Right ventricle myocardium superior (tissue), 1 donor: ENCODE measurements at regions not wholly inside any gene's neighbourhood (a gene's known extent, or its start where the extent isn't known, plus 50 kb on each side); places are given as distances from the start of the nearest gene placed in this dataset.
"Not testable (repeated sequence)": the region's sequence is repeated elsewhere in the genome, so short reads cannot be mapped to it uniquely, and the experiment has no call there.

Source experiments
- ATAC-seq: fragments of 200-7000 bp; cut with Tn5 transposase; one replicate; pipeline ENCODE4 v1.9.1; 2020; ENCODE audit warnings: mild to moderate bottlenecking; ENCODE audit not compliant: poor library complexity
- DNase-seq: peaks from one replicate; pipeline ENCODE4 v3.0.0-alpha.2; 2020
- intact Hi-C: fragments of 100-400 bp; cut with DNase I; formaldehyde crosslinking; loops from one replicate; pipeline ENCODE4 v1.11.2; 2022
- donor health status: DM: no; HTN: yes; CAD: no; lungs with severe emphysema.

DNA sequence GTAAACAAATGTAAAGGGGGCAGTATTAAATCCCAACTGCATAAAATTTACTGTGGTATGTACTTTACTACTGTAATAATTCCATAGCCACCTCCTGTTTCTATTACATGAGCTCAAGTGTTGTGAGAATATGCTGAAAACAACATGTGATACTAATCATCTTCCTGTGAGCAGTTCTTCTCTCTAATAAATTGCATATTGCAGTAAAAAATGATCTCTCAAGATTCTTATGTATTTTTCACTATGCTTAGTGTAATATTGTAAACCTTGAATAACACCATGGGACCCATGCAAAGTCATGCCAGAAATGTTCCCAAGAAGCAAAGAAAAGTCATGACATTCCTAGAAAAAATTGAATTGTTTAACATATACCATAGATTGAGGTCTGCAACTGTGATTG, 133.0 kb upstream of the ATXN1 start:
- no peak for DNase-seq
- no peak for ATAC-seq
- intact Hi-C loops: no loop called here

DNA sequence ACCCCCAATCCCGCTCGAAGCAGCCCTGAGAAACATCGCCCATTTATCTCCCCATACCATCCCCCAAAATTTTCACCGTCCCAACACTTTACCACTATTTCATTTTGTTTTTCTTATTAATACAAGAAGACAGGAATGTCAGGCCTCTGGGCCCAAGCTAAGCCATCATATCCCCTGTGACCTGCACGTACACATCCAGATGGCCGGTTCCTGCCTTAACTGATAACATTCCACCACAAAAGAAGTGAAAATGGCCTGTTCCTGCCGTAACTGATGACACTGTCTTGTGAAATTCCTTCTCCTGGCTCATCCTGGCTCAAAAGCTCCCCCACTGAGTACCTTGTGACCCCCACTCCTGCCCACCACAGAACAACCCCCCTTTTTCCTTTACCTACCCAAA, 129.8 kb upstream of the ATXN1 start:
- ATAC-seq, DNase-seq, intact Hi-C loops: not testable (repeated sequence)

DNA sequence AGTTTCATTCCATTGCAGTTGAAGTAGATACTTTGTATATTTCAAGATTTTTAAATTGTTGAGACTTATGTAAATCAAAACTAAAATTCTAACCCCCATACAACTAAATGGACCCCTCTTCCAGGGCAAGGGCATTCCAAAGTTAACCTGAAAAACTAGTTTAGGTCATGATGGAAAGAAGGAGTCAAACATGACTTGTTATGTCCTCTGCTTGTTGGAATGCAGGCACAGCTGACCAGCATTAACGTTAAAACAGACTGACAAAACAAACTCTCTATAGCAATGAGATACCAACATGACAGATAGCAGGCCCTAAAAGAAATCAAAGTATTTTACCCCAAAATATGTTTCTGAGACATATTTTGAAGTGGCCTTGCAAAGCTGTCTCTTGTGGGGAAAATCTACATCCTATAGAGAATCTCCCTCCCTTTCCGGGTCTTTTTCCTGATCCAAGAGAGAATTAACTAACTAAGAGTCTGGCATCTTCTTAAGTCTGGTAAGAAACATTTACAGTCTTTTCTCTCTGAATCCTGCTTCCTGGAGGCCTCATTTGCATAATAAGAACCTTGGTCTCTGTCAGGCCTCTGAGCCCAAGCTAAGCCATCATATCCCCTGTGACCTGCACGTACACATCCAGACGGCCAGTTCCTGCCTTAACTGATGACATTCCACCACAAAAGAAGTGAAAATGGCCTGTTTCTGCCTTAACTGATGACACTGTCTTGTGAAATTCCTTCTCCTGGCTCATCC, 124.3 kb upstream of the ATXN1 start:
- intact Hi-C loops: no loop called here
- no peak for ATAC-seq

DNA sequence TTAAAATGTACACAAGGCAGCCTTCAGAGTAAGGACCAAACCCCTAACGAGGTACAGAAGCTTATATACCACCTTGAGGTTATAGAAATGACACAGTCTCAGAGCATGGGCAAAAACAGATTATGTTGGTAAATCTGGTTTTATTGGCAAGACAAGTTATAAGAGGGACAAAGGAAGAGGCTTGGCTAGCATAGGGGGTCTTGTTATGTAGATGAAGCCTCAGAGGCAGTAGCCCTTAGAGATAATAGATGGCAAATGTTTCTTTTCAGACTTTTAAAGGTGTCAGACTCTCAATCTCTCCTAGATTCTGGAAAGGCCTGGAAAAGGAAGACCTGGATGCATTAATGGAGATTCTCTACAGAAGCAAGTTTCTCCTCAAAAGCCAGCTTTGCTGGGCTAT, 123.3 kb upstream of the ATXN1 start:
- DNase-seq: no peak
- no peak for ATAC-seq
- intact Hi-C loops: no loop called here

More for the DNA sequence above, 124.3 kb upstream of the ATXN1 start:
- DNase-seq: no peak

- intact Hi-C loops: no loop called here
- no peak for DNase-seq
- no peak for ATAC-seq
Observed at GRCh38 chr6:16883414-16883813, 122.2 kb upstream of the ATXN1 start.

DNA sequence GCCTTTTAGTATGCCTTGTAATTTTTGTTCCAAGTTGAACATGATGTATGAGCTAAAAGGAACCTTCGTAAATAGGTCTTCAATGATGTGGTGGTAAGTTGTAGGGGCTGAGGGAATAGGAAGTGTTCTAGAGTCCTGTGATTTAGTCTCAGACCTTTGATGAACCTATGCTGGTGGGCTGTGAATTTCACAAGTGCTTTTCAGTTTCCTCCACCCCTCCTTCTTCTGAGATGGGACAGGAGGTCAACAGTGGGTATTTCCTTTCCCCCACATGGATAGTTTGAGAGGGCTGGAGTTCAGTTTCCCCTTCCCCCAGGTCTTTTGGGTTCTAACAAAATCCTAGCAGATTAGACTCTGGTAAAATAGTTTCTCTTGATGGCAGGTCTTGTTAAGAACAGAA, 121.0 kb upstream of the ATXN1 start:
- ATAC-seq (no peak), DNase-seq (no peak)
- intact Hi-C loops: no loop called here

DNA sequence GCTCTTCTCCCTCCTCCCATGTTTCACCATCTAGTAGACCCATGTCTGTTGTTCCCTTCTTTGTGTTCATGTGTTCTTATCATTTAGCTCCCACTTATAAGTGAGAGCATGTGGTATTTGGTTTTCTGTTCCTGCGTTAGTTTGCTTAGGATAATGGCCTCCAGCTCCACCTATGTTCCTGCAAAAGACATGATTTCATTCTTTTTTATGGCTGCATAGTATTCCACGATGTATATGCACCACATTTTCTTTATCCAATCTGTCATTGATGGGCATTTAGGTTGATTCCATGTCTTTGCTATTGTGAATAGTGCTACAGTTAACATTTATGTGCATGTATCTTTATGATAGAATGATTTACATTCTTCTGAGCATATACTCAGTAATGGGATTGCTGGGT, 115.6 kb upstream of the ATXN1 start:
- ATAC-seq, intact Hi-C loops, DNase-seq: not testable (repeated sequence)

- no peak for DNase-seq
- intact Hi-C loops: no loop called here
Observed at GRCh38 chr6:16876201-16876600, 114.9 kb upstream of the ATXN1 start.

GRCh38 chr6:16873698-16874097, 112.4 kb upstream of the ATXN1 start:
- ATAC-seq (no peak), DNase-seq (no peak)
- intact Hi-C loops: no loop called here

More at GRCh38 chr6:16876201-16876600, 114.9 kb upstream of the ATXN1 start:
- no peak for ATAC-seq

DNA sequence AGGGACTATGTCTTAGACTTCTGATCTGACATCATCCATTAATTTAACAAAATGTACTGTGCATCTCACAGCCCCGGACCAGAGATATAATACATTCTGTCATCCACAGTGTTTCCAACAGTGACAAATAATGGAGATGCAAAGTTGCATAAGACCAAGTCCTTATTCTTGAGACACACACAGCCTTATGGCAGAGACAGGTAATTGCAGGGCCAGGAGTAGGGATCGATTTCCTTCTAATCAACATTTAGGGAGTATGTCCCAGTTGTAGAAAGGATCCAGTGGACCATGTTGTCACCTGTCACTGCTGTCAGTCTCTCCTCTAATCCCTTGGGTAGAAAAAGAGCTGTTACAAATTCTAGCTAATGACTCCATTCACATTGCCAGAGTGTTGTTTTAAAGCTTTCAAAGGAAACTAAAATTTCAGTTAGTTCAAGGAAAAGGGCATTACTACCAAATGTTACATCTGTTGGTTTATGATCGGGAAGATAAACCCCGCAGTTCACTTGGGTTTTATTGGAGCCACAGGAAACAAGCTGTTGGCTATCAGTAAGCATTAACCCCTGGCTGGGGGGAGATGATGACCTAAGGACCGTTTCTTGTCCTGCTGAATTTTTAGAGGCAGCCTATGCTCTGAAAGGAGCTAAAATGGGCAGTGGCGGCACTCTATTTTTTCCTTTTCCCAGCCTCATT, 111.4 kb upstream of the ATXN1 start:
- intact Hi-C loops: no loop called here
- no peak for DNase-seq
- ATAC-seq: no peak

- intact Hi-C loops: no loop called here
- ATAC-seq: no peak
- DNase-seq: no peak
Observed at GRCh38 chr6:16871047-16871446, 109.8 kb upstream of the ATXN1 start.

DNA sequence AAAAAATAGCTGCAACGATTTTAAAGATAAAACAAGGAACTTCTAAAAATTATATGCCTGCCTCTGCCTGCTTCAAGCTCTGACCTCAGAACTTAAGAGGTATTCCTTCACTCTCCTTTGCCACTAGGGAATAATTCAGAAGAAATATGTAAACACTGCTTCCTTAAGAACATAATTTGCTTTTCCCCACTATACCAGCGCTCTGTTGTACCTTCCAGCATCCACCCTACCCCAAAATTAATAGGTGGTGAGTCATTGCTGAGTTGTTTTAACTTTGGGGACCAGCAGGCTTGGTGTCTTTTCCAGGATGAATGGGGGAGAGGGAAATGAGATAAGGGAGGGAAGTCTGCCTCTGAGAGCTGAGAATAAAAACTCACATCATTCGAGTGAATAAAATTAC, 107.7 kb upstream of the ATXN1 start:
- intact Hi-C loops: no loop called here
- no peak for ATAC-seq
- no peak for DNase-seq

- ATAC-seq: no peak
- intact Hi-C loops: no loop called here
- no peak for DNase-seq
Observed at GRCh38 chr6:16857969-16858592, 96.8 kb upstream of the ATXN1 start.

DNA sequence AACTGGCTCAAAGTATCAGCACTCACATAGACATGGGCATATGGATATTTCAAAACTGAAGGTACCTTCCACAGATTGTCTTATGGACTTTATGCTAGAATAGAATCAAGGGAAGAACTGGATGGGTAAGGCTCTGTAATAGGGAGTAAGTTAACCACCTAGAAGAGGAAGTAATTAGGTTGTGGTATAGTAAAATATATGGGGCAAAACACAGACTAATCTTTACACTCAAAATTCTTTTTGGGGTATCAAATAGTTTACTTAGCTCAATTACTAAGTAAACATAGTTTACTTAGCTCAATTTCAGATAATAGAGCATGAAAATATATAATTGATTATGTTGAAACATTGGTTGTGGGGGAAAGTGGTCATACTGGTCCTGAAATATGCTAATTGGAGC, 94.2 kb upstream of the ATXN1 start:
- no peak for DNase-seq
- no peak for ATAC-seq
- intact Hi-C loops: no loop called here

DNA sequence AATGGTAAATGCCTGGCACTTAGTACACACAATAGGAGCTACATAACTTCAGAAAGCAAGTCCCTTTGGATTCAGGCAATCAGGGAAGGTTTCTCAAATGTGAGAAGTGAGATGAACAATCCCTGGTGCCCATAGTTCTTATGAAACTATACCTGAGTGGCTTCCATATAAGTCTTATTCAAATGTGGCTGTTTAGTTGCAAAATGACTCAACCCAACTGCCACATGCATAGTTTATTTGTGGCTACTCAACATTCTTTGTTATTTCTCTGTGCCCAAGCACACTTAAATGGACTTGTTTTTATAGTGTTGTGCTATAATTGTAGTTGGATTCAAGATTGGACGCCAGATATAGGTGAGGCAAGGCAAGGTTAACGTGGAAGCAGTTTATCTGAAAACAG, 93.7 kb upstream of the ATXN1 start:
- DNase-seq (no peak), ATAC-seq (no peak)
- intact Hi-C loops: no loop called here

- intact Hi-C loops: no loop called here
- ATAC-seq (no peak), DNase-seq (no peak)
Observed at GRCh38 chr6:16852671-16853070, 91.4 kb upstream of the ATXN1 start.

GRCh38 chr6:16851758-16852157, 90.5 kb upstream of the ATXN1 start:
- ATAC-seq (no peak), DNase-seq (no peak)
- intact Hi-C loops: no loop called here

DNA sequence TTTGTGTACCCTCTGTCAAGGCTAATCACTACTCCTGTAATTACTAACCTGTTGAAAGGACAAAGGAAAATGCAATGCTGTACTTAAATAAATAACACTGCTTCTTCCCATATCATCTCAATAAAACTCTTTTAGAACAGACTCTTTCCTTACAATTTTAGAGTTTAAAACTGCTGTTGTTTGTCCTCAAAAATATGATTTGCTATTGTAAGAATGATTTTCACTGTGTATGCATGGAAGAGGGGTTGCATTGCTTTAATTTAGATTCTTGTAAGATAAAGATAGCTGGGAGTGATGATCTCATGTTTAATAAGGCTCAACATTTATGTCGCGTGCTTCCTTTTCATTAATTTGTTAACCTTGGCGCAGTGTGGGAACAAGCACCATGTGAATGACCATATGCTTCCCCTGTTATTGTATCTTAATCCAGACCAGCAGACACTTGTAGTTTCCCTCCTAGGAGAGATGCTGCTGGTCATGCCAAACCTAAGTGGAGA, 89.8 kb upstream of the ATXN1 start:
- ATAC-seq (no peak), DNase-seq (no peak)
- intact Hi-C loops: no loop called here

DNA sequence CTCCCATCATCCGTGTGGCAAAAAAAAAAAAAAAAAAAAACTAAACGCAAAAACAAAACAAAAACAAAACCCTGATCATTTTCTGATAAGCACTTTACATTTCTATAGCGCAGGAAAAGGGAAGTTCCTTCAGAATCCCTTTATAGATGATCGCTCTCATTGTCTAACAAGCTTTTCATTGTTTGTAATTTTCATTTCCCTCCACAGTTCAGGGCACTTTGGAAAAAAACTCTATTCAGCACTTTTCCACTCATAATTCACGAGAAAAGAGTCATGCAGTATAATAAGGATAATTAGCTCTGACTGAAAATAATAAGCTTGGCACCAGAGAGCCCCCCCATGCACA, 89.4 kb upstream of the ATXN1 start:
- ATAC-seq (no peak), DNase-seq (no peak)
- intact Hi-C loops: no loop called here
